ENCODE measurements at regions not wholly inside any gene's neighbourhood (a gene's known extent, or its start where the extent isn't known, plus 50 kb on each side); places are given as distances from the start of the nearest gene placed in this dataset.

DNA sequence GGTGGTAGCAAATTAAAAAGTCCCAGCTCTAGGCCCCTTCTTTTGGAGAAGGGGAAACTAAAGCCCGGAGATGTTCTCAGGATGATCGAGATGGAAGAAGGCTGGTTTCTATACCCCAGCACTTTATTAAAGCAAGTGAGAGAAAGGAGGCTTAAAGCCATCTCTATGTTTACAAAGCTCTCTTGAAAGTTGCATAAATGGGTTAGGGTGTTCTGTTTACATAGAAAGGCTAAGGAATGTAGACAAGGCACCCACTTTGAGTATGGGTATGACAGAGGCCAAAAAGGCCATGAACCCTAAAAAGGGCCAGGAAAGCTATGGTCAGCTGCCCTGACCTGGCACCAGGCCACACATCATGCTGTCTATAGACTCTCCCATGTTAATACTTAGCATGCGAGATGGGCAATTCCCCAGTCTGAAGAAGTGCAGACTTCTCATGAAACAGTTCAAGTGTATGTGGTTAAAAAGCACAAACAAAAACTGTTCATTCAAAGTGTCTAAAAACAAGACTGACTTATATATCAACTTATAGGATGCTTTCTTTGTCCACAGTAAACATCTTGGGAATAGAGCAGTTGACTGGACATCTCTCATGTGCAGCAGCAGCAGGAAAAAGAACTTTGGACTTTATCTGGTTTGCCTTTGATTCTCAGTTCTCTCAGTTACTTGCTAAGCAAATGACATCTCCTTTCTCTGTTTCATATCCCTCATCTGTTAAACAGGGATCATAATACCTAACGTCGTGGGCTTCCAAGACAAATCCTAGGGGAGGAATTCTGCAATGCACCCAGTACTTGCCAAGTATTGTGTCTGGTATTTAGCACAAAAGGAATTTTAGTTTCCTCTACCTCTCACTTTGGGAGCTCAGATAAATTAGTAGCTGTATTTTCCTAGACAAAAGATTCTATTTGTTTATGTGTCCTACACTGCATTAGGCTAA is 521.6 kb downstream of the PLPP3 start:
- TF ChIP-seq, protein P1, sequence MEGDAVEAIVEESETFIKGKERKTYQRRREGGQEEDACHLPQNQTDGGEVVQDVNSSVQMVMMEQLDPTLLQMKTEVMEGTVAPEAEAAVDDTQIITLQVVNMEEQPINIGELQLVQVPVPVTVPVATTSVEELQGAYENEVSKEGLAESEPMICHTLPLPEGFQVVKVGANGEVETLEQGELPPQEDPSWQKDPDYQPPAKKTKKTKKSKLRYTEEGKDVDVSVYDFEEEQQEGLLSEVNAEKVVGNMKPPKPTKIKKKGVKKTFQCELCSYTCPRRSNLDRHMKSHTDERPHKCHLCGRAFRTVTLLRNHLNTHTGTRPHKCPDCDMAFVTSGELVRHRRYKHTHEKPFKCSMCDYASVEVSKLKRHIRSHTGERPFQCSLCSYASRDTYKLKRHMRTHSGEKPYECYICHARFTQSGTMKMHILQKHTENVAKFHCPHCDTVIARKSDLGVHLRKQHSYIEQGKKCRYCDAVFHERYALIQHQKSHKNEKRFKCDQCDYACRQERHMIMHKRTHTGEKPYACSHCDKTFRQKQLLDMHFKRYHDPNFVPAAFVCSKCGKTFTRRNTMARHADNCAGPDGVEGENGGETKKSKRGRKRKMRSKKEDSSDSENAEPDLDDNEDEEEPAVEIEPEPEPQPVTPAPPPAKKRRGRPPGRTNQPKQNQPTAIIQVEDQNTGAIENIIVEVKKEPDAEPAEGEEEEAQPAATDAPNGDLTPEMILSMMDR (IDR thresholded peaks at IDR 0.05) = no peak
- no peak for TF ChIP-seq EP300 (IDR thresholded peaks at IDR 0.05)
- no peak for TF ChIP-seq POLR2A (IDR thresholded peaks at IDR 0.05)
- no peak for TF ChIP-seq POLR2AphosphoS5 (IDR thresholded peaks at IDR 0.05)

All from suprapubic skin (tissue), 4 donors.